GM12872 (cell line): ENCODE measurements at regions not wholly inside any gene's neighbourhood (a gene's known extent, or its start where the extent isn't known, plus 50 kb on each side); places are given as distances from the start of the nearest gene placed in this dataset.

Experiments used
- CTCF ChIP-seq: IDR thresholded peaks from 3 replicates; pipeline ENCODE4 v1.5.1; 2011; ENCODE audit warnings: low read depth, mild to moderate bottlenecking, low read length, moderate library complexity; ENCODE audit not compliant: insufficient read depth

GRCh38 chrX:39425124-39425806 lies 624.0 kb downstream of the MID1IP1 start:
- no peak for TF ChIP-seq CTCF

- TF ChIP-seq CTCF, result no peak
These were observed 624.8 kb downstream of the MID1IP1 start for GRCh38 chrX:39426101-39426500.

GRCh38 chrX:39427492-39427891 lies 626.2 kb downstream of the MID1IP1 start:
- no peak for TF ChIP-seq CTCF

- no peak for TF ChIP-seq CTCF
These were observed 626.6 kb downstream of the MID1IP1 start for GRCh38 chrX:39427906-39428305.

- TF ChIP-seq CTCF, result no peak
These were observed 629.3 kb downstream of the MID1IP1 start for GRCh38 chrX:39430551-39430950.

- no peak for TF ChIP-seq CTCF
These were observed 630.6 kb downstream of the MID1IP1 start for GRCh38 chrX:39431893-39432292.

- TF ChIP-seq CTCF, result no peak
These were observed 636.6 kb downstream of the MID1IP1 start for GRCh38 chrX:39437670-39438441.
